Peyer's patch (tissue), 4 donors: ENCODE measurements at regions not wholly inside any gene's neighbourhood (a gene's known extent, or its start where the extent isn't known, plus 50 kb on each side); places are given as distances from the start of the nearest gene placed in this dataset.

ENCODE experiments used
- CTCF ChIP-seq, 6 experiments: fragments of 450-650 bp in 4 of 6; fragments of 200-600 bp in 2 of 6; sonication (generic) in 1 of 6; IDR thresholded peaks; one replicate each; pipeline ENCODE4 v1.5.1; 2017 to 2019; ENCODE audit warnings: antibody characterized with exemption in 6 of 6, mild to moderate bottlenecking in 3 of 6, moderate library complexity in 1 of 6
- POLR2A ChIP-seq, 2 donors: fragments of 450-650 bp; IDR thresholded peaks; one replicate each; pipeline ENCODE4 v1.5.1; 2017; ENCODE audit warnings: antibody characterized with exemption in 2 of 2, mild to moderate bottlenecking in 2 of 2, moderate library complexity in 2 of 2

- TF ChIP-seq CTCF (IDR thresholded peaks at IDR 0.05) (no peak), POLR2A (IDR thresholded peaks at IDR 0.05) (no peak)
Observed at GRCh38 chr5:164433106-164433870, 927.9 kb downstream of the MAT2B start.
